GM12892 (cell line): ENCODE measurements at regions not wholly inside any gene's neighbourhood (a gene's known extent, or its start where the extent isn't known, plus 50 kb on each side); places are given as distances from the start of the nearest gene placed in this dataset.

Experiments used
- POLR2AphosphoS5 ChIP-seq: IDR thresholded peaks from 2 replicates; pipeline ENCODE4 v1.6.1; 2011; ENCODE audit warnings: low read depth, low read length, control low read depth
- TAF1 ChIP-seq: IDR thresholded peaks from 2 replicates; pipeline ENCODE4 v1.6.1; 2011; ENCODE audit warnings: low read depth, mild to moderate bottlenecking, control low read depth, low read length, borderline replicate concordance

DNA sequence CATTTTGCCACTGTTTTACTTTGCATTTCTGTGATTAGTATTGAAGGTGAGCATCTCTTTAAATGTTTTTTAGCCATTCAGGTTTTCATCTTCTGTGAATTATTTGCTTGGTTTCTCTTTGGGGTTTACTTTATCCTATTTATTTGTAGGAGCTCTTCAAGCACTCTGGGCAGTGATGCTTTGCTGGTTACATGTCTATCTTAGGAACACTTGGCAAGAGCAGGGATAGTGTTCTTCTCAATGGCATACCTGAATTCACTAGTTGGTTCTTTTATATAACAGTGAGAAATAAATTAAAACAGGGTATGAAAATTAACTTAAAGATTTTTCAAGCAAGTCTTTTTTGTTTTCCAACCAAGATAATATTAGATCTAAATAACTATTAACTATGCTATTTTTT is 119.7 kb upstream of the BACH2 start:
- TF ChIP-seq TAF1 (no peak), POLR2AphosphoS5 (no peak)
